Keratinocyte (primary cell): ENCODE measurements at regions not wholly inside any gene's neighbourhood (a gene's known extent, or its start where the extent isn't known, plus 50 kb on each side); places are given as distances from the start of the nearest gene placed in this dataset.

ENCODE experiments used
- EZH2 ChIP-seq: IDR thresholded peaks from one replicate; pipeline ENCODE4 v1.6.1; 2012; ENCODE audit warnings: inconsistent platforms, mild to moderate bottlenecking, low read length, moderate library complexity
- TF ChIP-seq, protein P1 (sequence below), 3 experiments: IDR thresholded peaks in 1 of 3; conservative IDR thresholded peaks in 1 of 3; optimal IDR thresholded peaks in 1 of 3; 2 replicates in 2 of 3; 3 replicates in 1 of 3; pipeline versions ENCODE3 to v1.5.1; 2011; ENCODE audit warnings: low read length in 3 of 3, mild to moderate bottlenecking in 3 of 3, moderate library complexity in 2 of 3, control low read depth in 1 of 3, inconsistent platforms in 1 of 3; ENCODE audit not compliant: insufficient read depth in 2 of 3; ENCODE audit errors: extremely low read depth in 1 of 3

DNA sequence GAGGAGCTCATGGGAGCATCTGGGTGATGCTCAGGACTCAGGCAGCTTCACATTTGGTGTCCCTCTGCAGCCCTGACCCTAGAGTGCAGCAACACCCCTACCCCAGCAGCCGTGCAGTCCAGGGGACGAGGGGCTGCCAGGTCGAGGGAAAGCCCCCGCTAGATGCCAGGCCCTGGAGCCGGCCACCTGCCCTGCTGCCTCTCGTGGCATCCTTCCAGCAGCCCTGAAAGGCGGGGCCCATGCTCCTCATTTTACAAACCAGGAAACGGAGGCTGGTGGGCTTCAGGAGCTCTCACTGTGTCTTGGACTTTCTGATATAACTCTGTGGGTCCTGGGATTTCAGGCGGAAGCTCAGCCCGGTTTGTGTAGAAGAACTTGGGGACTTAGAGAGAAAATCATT is 120.5 kb upstream of the WNT4 start:
- TF ChIP-seq, protein P1, sequence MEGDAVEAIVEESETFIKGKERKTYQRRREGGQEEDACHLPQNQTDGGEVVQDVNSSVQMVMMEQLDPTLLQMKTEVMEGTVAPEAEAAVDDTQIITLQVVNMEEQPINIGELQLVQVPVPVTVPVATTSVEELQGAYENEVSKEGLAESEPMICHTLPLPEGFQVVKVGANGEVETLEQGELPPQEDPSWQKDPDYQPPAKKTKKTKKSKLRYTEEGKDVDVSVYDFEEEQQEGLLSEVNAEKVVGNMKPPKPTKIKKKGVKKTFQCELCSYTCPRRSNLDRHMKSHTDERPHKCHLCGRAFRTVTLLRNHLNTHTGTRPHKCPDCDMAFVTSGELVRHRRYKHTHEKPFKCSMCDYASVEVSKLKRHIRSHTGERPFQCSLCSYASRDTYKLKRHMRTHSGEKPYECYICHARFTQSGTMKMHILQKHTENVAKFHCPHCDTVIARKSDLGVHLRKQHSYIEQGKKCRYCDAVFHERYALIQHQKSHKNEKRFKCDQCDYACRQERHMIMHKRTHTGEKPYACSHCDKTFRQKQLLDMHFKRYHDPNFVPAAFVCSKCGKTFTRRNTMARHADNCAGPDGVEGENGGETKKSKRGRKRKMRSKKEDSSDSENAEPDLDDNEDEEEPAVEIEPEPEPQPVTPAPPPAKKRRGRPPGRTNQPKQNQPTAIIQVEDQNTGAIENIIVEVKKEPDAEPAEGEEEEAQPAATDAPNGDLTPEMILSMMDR (optimal IDR thresholded peaks at IDR 0.05 in 1 of 3, IDR thresholded peaks at IDR 0.05 in 1 of 3, conservative IDR thresholded peaks at IDR 0.05 in 1 of 3; ENCODE audit: extremely low read depth in 1 of 3, insufficient read depth in 2 of 3, low read length in 3 of 3), result no peak
- TF ChIP-seq EZH2, result no peak
